Brain microvascular endothelial cell (primary cell): ENCODE measurements at regions not wholly inside any gene's neighbourhood (a gene's known extent, or its start where the extent isn't known, plus 50 kb on each side); places are given as distances from the start of the nearest gene placed in this dataset.

Experiments used
- DNase-seq: peaks from one replicate; pipeline ENCODE4 v3.0.0-alpha.2; 2020
- H3K27ac ChIP-seq: fragments of 250-450 bp; sonication (Bioruptor Pico); 2 replicates; pipeline ENCODE4 v1.5.1; 2020; ENCODE audit warnings: mild to moderate bottlenecking, moderate library complexity
- H3K27me3 ChIP-seq: fragments of 250-450 bp; sonication (Bioruptor Pico); replicated peaks from 2 replicates; pipeline ENCODE4 v1.5.1; 2020; ENCODE audit warnings: mild to moderate bottlenecking
- H3K36me3 ChIP-seq: fragments of 250-450 bp; sonication (Bioruptor Pico); replicated peaks from 2 replicates; pipeline ENCODE4 v1.5.1; 2020; ENCODE audit warnings: mild to moderate bottlenecking
- H3K4me3 ChIP-seq: 2 replicates; pipeline ENCODE4 v1.5.1; 2011; ENCODE audit warnings: low read depth, mild to moderate bottlenecking, control low read depth, low read length, moderate library complexity
- in situ Hi-C: cut with HindIII; loops from 2 replicates; pipeline ENCODE4 v1.10.0; 2017; ENCODE audit warnings: low sequenced_read_pairs, low pct_ligation_motif_present
- TF ChIP-seq, protein P1 (sequence below): IDR thresholded peaks from 2 replicates; pipeline ENCODE4 v1.5.1; 2011; ENCODE audit warnings: low read depth, mild to moderate bottlenecking, moderate library complexity, low read length, control low read depth, inconsistent platforms; ENCODE audit errors: missing control alignments

DNA sequence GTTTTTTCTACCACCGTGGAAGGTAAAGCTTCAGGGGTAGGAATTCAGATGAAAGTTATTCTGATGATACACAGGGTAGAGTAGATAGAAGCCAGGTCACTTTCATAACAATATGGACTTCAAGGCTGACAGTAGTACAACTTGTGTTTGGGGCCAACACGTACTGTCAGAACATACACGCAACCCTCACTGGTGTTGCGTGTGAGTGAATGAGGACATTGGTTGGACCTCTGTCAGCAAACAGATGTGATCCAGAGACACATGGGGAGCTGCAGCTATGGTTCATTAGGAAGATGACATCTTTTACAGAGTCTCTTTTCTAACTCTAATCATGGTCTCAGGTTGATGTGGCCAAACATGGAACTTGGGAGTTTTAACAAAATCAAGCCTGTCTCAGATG, 70.1 kb upstream of the MOCS2 start:
- Histone ChIP-seq H3K36me3 (no peaks in the 10 kb centered on the region), H3K27ac (no peak overlapping the region), H3K4me3 (no peak overlapping the region), H3K27me3 (no peaks in the 10 kb centered on the region)
- in situ Hi-C loops, result no loop called here
- TF ChIP-seq, protein P1, sequence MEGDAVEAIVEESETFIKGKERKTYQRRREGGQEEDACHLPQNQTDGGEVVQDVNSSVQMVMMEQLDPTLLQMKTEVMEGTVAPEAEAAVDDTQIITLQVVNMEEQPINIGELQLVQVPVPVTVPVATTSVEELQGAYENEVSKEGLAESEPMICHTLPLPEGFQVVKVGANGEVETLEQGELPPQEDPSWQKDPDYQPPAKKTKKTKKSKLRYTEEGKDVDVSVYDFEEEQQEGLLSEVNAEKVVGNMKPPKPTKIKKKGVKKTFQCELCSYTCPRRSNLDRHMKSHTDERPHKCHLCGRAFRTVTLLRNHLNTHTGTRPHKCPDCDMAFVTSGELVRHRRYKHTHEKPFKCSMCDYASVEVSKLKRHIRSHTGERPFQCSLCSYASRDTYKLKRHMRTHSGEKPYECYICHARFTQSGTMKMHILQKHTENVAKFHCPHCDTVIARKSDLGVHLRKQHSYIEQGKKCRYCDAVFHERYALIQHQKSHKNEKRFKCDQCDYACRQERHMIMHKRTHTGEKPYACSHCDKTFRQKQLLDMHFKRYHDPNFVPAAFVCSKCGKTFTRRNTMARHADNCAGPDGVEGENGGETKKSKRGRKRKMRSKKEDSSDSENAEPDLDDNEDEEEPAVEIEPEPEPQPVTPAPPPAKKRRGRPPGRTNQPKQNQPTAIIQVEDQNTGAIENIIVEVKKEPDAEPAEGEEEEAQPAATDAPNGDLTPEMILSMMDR, result no peak
- no peak for DNase-seq

DNA sequence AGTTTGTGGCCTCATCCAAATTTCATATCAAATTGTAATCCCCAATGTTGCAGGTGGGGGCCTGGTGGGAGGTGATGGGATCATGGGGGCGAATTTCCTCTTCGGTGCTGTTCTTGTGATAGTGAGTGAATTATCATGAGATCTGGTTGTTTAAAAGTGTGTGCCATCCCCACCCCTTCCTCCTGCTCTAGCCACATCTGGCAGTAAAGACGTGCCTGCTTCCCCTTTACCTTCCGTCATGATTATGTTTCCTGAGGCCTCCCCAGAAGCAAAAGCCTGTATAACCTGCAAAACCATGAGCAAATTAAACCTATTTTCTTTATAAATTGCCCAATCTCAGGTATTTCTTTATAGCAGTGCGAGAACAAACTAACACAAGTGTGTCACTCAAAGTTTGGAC, 71.0 kb upstream of the MOCS2 start:
- TF ChIP-seq, protein P1, result no peak
- Histone ChIP-seq H3K4me3 (no peak overlapping the region), H3K27ac (no peak overlapping the region), H3K27me3 (no peaks in the 10 kb centered on the region), H3K36me3 (no peaks in the 10 kb centered on the region)
- in situ Hi-C loops, result no loop called here
- no peak for DNase-seq

DNA sequence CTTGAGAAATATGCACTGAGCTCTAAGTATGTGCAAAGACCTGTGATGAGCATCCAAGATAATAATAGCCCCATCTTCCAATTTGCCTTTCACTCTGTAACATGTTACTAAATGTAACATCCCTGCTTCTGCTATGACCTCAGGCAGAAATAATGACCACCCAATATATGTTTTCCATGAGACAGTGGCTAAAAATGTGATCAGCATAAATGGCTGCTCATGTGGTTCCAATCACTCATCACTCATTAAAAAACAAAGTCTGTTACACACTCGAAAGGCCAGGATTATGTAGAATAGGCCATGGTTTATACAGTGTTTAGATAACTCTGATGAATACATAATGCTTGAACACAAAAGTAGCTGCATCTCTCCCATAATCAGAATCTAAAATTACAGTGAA, 71.4 kb upstream of the MOCS2 start:
- TF ChIP-seq, protein P1, result no peak
- no peaks in the 10 kb centered on the region for H3K36me3 ChIP-seq
- no peak for DNase-seq

DNA sequence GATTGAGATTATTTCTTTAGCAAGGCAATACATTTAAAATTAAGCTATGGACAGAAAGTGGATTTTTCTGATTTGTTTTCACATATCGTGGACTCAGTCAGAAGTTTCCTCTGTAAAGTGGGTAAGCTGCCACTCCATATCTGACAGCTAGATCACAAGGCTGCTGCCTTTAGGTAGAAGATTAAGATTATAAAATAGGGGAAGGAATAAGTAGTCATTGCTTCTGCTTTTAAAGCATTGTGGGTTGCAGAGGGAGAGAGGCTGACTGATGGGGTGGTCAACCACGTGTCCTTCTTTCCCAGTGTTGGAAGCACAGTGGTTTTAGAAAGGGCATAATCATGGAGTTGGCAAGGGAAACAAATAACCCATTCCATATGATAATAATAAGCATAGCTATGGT, 74.3 kb upstream of the MOCS2 start:
- Histone ChIP-seq H3K27ac (no peak overlapping the region), H3K36me3 (no peaks in the 10 kb centered on the region), H3K27me3 (no peaks in the 10 kb centered on the region), H3K4me3 (no peak overlapping the region)
- TF ChIP-seq, protein P1, result no peak
- in situ Hi-C loops, result no loop called here
- no peak for DNase-seq

More for the DNA sequence above, 71.4 kb upstream of the MOCS2 start:
- Histone ChIP-seq H3K27me3 (no peaks in the 10 kb centered on the region), H3K4me3 (no peak overlapping the region), H3K27ac (no peak overlapping the region)
- in situ Hi-C loops, result no loop called here

DNA sequence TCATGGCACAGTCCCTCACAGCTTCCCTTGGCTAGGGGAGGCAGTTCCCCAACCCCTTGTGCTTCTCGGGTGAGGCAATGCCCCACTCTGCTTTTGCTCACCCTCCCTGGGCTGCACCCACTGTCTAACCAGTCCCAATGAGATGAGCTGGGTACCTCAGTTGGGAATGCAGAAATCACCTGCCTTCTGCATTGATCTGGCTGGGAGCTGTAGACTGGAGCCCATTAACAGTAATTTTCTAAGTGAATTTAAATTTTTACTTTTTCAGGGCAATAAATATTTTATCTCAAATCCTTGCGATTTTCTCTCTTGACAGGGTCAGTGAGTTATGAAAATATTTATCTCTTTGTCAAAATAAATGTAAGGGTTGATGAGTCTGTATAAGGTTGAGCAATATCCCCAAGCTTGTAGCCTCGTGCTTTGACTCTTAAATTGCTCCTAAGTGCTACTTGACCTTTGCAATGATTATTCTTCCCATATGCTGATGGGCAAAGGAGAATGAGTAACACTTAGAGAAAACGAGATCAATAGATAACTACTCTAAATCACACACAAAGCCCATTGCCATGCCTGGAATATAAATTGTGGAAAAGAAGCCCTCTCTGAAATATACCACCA, 82.1 kb upstream of the MOCS2 start:
- Histone ChIP-seq H3K27me3 (no peaks in the 10 kb centered on the region), H3K4me3 (no peak overlapping the region), H3K27ac (no peak overlapping the region), H3K36me3 (no peaks in the 10 kb centered on the region)
- TF ChIP-seq, protein P1, result no peak
- DNase-seq, result no peak
- in situ Hi-C loops, result no loop called here

DNA sequence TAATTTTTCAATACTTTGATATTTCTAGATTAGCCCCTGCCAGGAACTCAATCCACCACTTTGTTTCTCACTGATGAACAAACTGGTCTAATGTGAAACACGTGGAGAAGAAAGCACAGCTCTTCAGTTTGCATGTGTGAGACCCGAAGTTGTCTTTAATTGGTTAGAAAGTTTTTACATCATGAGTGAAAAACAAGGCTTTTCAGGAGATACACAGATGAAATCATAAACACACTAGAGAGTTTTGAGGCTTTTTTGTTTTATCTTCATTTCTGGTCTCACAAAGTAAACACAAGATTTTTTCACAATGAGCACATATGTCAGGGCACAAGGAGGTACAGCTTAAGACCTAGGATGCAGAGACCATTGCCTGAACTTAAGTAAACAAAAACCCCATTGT, 84.5 kb upstream of the MOCS2 start:
- DNase-seq, result no peak
- TF ChIP-seq, protein P1, result no peak
- Histone ChIP-seq H3K27ac (no peak overlapping the region), H3K36me3 (no peaks in the 10 kb centered on the region), H3K27me3 (no peaks in the 10 kb centered on the region), H3K4me3 (no peak overlapping the region)
- in situ Hi-C loops, result no loop called here
